CD4-positive, alpha-beta T cell treated with Interleukin-6 at 100 ng/mL for 8 hours (primary cell): ENCODE measurements at regions not wholly inside any gene's neighbourhood (a gene's known extent, or its start where the extent isn't known, plus 50 kb on each side); places are given as distances from the start of the nearest gene placed in this dataset.

Source experiments
- DNase-seq: peaks from one replicate; pipeline ENCODE4 v3.0.0-alpha.2; 2020; ENCODE audit warnings: mixed read lengths, low spot score

DNA sequence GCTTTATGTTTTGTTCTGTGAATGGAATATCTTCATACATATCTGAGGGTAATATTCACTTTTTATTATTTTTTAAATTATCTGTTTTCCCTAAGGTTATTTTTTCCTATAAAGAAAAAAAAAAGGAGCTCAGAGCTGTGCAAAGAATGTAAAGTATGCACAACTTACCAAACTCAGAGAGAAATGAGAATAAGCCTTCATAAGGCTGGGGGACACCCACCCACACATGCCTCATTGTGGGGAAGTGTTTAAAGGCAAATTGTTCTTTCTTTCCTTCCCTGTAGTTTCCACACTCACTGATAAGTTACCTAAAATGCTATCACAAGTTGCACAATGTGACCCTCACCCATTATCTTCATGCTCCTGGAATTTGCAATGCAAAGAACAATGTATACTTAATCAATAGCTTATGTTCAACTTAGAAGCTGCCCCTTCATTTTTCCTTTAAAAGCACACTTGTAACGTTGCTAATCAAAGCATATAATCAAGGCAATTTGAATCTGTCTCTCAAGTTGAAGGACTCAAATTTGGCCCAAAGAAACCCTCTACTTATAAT is 108.1 kb downstream of the GNAT3 start:
- no peak for DNase-seq

DNA sequence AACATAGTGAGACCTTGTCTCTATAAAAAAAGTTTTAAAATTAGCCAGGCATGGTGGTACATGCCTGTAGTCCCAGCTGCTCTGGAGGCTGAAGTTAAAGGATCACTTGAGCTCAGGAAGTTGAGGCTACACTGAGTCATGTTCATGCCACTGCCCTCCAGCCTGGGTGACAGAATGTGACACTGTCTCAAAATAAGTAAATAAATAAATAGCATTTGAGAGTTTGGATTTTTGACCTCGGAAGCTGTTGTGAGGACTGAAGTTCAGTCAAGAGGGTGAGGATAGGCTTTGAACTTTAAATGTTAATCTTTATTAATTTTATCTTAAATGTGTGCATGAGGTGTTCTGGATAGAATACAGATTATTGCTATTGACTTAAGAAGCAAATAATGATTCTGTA is 110.2 kb downstream of the GNAT3 start:
- DNase-seq: no peak

DNA sequence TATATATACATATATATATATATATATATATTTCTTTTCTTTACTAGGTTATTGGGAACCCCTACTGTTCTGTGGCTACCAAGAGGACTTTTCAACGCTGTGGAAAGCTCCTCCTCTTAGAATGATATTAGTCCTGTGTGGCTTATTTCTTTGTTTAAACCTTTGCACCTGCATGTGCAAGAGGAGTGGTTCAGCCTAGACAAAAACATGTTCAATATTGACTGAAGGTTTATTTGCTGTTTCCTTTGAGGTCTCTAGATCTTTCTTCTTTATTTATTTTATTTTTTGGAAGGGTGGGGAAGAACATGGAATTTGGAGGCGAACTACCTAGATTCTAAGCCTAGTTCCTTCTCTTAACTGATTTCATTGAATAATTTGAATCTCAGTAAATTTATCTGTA is 118.1 kb downstream of the GNAT3 start:
- no peak for DNase-seq

DNA sequence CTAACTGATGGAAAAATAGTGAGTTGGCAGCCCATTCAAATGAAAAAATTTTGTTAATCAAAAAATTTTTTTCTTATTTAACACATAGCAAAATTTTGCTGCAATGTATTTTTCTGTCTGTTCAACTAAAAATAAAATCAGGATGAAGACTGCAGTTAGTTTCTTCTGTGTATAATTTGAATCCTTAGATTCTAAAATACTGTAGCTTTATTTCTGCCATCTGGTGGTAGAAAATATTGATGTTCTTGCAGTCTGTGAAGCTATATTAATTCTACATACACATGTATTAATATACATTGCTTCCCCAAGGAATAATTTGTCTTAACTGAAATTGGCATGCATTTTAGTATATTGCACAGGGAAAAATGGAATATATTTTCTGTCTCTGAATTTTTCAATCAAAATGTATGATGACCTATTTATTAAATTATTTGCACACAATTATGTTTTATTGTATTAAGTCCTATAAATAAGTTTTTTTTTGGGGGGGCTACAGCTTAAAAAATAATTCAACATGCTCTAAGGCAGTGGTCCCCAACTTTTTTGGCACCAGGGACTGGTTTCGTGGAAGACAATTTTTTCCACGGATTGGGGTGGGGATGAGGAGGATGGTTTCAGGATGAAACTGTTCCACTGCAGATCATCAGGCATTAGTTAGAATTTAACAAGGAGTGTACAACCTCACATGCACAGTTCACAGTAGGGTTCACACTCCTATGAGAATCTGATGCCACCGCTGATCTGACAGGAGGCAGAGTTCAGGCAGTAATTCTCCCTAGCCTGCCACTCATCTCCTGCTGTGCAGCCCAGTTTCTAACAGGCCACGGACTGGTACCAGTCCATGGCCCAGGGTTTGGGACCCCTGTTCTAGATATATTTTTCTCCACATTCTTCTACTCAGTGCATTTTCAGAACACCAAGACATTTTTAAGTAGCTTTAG is 119.4 kb downstream of the GNAT3 start:
- DNase-seq: no peak

DNA sequence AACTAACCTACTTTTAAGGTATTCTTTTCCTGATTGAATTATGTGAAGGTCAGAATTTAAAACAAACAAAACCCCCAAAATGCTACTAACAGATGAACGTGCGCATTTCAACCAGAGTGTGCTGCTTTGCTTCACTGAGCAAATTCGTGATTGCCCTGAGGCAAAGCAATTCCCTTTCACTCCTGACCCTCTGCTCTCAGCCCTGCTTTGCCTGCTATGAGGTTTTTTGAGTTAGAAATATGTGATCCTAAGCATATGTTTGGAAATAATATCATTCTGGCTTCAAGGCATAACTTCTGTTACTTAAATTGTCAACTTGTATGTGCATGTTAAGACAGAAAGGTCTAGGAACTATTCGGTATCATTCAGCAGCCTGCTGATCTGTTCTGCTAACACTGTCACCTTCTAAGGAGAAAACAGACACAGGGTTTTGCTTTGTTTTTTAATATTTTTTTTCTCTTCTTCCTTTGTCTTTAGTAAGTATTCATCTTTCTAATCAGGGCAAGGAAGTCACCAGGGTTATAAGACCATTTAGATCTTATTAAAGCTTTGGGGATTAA is 124.2 kb downstream of the GNAT3 start:
- DNase-seq: no peak

DNA sequence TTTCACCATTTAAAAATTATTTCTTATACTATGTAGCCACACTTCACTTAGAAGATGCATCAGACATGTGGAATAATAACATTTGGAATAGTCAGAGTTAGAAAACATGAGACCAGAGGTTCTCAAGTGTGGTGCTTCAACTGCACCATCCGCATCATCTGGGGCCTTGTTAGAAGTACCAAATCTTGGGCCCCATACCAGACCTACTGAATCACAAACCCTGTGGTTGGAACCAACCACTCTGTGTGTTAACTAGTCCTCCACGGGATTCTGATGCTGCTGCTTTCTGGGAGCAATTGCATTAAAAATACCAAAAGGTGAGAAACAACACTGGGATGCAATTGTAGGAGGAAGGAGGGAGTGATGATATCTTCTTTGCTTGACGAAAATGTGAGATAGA is 125.2 kb downstream of the GNAT3 start:
- DNase-seq: no peak

DNA sequence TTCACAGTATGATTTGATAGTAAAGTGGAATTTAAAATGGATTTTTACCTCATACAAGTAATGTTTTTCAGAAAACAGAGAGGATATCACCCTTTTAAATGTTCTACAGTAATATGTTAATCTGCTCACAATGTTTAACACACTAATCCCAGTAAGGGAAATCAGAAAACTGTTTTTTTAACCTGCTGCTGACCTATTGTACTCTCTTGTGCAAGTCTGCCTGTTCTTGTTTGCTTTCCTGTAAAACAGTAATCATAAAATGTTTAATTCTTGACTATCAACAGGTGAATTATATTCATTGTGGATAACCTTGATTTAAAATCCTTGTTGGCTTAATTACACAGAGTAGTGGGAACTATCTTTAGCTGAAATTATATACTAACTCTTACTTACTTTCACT is 126.4 kb downstream of the GNAT3 start:
- DNase-seq: no peak

DNA sequence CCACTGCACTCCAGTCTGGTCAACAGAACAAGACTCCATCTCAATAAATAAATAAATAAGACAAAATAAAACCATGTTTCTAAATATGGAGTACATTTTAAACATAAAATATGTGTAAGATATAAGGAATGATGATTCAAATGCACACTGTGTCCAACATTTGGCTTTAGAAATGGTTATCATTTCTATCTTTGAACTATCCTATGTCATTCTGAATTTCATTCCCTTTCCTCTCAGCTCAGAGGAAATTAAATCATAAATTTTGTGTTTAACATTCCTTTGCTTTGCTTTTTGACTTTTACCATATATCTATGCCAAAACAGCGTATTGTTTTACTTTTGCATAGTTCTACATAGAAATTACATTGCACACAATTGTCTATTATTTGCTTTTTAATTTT is 130.9 kb downstream of the GNAT3 start:
- DNase-seq: no peak

DNA sequence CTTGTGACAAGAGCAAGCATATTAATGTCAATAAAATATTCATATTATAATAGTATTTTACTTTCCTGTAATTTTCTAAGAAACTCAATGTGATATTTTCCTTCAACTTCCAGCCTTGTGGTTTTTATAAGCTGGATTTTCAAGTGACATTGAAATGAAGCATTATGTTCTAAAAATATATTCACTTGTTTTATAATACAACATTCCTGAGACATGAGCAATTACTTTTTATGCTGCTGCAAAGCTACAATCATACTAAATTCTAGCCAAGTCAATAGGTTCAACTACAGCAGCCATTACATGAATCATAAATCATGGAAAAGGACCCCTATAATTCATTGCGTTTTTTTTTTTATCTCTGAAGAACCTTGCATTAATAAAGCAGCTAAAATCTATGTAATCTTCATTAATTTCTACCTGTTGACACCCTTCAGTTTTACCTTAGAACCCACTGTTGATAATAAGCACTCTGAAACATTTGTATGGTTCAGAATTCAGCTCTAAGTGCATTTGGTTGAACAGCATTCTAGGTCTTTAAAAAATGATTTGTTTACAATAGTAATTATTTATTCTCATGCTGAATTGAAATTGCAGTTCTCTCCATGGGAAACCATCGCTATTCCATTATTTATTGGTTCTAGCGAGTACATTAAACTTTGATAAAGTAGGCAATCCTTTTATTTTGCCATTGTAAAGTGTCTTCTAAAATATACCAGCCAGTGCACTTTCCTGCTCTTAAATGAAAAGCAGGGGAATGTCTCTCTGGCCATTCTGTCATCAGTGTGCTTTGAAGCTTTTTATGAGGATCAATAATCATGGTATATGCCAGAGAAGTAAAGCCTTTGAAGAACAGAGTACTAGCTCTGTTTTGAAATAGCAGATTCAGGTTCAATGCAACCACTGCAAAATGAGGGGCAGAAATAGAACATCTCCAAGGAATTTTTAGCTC is 132.6 kb downstream of the GNAT3 start:
- no peak for DNase-seq

DNA sequence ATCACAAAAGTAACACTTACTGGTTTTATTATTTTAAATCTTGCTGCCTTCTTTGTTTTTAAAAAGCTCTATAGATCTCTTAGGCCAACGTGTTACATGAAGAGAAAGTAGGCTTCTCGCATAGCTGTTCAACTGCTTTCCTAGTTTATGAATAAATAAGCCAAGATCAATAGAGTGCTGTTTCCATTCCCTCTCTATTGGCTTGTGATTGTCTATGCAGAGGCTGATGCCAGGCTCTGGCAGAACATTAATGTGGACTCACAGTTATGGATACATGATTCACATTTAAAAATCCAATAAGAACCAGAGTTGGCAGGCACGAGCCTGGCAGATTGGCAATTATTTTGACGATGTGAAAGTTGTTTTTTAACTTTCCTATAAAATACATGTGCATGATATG is 137.5 kb downstream of the GNAT3 start:
- no peak for DNase-seq

DNA sequence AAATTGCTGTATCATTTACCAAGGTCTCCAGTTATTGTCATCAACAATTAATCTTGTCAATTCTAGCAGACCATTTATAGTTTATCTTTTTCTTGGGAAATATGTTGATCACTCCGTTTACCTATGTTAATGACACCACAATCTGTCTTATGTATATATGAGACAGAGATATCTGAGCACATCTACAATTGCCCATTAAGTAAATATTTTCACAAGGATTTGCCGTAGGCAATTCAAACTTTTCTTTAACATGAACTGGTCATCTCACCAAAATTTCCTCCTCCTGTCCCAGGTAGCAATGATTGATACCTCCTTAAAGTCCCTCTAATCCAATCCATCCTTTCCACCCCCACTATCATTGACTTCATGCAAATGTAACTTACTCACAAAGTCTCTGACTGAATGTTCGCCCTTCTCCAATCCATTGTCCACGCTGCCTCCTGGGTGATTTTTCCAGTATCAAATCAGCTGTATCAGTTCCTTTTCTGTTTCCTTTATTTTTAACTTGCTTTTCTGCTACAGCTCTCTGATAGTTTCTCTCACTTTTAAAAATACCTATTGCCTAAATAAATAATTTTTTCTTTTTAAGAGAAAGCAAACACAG is 138.3 kb downstream of the GNAT3 start:
- DNase-seq: no peak

DNA sequence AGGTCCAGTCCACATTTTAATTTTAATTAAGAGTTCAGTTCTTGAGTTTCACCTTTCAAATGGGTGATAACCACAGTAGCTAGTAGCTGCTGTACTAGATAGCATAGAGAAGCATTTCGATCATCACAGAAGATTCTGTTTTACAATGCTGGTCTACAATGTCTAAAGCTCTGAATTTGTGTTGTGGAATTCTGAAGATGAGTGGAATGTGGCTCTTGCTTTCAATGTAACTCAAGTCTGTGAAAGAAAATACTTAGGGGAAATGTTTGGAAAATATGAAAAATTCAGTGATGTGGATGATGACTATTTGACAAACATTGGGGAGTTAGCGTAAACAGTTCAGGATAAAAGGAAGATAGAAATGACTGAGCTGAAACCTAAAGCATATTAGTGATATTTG is 139.4 kb downstream of the GNAT3 start:
- no peak for DNase-seq

DNA sequence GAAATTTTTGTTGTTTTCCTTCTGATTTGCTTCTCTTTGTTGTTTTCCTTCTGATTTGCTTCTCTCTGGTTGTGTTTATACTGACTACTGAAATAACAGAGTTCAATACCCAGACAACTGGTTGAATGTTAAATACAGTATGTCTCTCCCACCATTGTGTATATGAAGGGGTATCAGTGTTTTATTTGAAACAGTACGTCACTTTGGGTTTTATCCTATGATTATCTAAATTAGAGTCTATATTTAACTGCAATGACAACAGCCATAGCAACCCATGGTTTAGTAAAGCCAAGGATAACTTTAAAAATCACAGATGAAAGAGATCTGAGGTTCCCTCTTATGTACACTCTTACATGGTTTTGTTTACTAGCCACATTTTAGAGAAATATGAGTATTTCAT is 141.3 kb downstream of the GNAT3 start:
- no peak for DNase-seq

DNA sequence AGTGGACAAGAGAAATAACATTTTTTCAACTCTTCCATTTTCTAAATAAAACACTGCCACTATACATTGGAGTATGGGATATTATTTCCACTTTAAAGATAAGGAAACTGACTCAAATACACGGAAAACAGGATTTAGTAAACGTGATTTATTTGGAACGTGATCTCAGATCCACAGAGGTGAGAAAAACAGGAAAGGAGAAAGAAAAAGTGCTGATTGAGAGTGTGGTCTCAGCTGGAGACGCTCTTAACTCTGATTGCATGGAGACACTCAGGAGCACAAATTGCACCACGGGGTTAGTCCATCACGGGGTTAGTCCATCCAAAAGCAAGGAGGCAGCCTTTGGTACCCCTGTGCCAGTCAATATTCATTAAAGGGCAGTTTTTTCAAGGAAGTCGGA is 142.5 kb downstream of the GNAT3 start:
- no peak for DNase-seq

DNA sequence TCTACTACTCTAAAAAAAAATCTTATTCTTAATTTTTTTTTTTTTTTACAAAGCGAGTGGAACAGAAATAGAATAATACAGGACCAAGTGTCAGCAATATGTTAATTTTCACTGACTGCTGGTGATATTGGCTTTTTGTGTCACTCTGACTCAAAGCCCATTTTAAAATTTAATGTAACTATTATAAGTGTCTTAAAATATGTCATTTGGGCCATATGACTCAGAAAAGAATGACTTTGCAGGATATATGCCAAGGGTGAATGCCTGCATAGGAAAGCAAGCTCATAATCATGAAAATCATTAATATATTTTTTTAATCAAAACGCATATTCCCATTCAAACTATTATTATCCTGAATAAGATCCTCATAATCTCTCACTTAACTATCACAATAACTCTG is 149.2 kb downstream of the GNAT3 start:
- DNase-seq: no peak

DNA sequence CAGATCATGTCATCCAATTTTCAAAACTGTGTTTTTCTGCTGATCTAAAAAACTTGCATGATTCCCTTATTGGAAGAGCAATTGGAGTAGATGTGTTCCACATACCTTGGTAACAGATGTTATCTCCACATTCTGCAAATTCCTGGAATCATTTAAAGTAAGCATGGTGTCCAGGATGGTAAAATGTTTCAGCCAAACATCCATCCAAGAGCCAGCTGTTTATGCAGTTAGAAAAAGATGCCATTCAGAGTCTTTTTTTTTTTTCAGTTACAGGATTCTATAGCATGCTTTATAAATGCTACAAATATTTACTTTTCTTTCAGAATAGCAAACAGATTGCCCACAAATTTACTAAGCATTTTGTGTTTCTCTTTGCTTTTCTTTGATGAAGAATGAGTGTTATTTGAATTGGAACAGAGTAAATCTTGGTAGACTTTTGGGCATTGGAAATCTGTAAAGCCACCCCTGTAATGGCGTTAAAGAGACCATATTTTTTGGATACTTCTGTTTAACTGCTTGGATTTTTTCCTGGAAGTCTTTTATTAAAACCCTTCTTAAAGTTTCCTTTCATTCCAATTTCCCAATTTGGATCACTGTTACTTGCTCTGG is 149.8 kb downstream of the GNAT3 start:
- no peak for DNase-seq

DNA sequence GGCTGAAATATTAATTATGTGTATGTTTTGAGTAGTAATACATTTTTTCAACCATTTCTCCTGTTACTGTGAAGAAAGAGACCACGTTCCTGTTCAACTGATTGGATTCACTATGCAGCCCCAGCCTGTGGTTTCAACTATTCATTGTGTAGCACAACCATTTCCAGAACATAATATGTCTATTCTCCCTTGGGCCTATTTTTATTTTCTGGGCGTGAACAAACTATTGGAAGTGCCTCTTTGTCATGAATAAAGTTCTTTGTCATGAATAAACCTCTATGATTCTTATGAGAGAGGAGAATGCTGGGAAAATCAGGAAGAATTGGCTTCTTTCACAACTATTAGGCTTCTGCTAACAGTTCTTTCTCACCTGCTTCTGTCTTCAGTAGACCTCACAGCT is 152.4 kb downstream of the GNAT3 start:
- DNase-seq: no peak

DNA sequence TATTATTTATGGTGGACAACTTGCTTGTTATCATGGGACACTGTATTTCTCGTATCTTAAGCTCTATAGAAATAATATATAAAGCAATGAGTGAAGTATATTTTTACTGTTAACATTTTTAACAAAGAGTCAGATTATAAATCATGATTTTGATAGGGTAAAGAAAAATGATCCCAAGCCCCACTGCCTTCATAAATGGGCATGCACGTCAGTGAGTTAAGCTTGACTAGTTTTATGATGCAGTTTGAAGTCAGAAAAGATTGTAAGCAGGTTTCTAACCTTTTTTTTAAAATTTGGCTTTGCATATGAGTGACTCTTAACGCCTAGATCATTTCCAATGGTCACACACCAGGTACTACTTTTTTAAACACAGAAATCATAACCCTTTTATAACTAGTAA is 152.8 kb downstream of the GNAT3 start:
- DNase-seq: no peak

DNA sequence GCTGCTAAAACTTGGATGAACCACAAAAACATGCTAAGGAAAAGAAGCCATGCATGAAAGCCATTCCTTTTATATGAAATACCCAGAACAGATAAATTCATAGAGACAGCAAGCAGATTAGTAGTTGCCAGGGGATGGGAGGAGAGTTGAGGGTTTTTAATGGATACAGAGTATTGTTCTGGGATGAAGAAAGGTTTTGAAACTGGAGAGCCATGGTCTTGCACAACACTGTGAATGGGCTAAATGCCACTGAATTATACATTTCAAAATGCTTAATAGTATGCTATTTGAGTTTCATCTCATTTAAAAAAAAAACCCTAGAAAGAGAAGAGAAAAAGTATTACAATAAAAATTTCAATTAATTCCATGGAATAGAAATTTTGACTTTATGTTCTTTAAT is 154.3 kb downstream of the GNAT3 start:
- DNase-seq: no peak

DNA sequence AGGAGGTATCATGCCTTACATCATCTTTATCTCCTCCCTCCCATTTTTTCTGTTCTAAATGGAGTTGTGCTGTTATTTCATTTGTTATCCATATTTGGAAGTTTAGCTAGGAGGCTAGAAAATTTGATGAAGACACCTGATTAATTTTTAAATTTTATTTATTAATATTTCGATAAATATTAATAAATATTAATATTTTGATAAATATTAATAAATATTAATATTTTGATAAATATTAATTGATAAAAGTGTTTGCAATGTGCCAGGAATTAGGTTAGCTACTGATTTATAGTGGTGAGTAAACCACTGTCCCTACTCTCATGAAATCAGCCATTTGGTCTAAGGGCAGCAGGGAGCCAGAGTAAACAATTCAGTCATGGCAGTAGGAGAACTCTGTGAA is 161.4 kb downstream of the GNAT3 start:
- DNase-seq: no peak

DNA sequence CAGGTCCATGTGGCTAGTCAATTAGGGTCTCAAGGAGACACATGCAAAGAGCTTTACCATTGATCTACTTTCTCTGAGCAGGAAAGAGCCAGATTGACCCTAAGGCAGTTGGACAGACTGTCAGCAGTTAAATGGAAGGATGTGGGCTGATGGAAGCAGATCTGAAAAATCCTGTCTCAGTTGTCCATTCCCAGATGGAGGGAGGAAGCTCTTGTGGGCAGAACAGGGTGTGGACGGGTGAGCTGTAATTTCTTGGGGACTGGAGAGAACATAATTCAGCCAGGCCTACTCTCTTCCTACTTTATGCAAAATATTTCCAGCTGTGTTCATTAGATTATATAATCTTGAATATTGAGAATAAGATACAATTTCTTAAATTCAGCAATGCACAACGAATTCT is 163.6 kb downstream of the GNAT3 start:
- DNase-seq: no peak

DNA sequence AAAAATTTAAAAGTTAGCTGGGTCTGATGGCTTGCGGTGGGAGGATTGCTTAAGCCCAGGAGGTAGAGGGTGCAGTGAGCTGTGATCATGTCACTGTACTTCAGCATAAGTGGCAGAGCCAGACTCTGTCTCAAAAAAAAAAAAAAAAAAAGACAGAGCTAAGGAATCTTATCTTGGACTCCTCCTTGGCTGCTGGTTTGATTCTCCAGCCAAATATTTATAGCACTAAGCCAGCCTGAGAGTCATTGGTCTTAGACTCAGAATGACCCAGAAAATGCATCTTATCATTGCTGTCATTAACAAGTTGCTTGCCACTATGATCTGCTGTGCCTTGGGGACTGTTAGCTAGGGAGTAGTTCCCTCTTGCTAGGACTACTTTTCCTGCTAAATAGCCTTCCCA is 164.7 kb downstream of the GNAT3 start:
- no peak for DNase-seq
